GM21786 (cell line): ENCODE measurements at regions not wholly inside any gene's neighbourhood (a gene's known extent, or its start where the extent isn't known, plus 50 kb on each side); places are given as distances from the start of the nearest gene placed in this dataset.
"Not testable (repeated sequence)": the region's sequence is repeated elsewhere in the genome, so short reads cannot be mapped to it uniquely, and the experiment has no call there.

Experiments
- ATAC-seq: cut with Tn5 transposase; IDR thresholded peaks from one replicate; pipeline ENCODE4 v1.9.1; 2021; ENCODE audit not compliant: unreplicated experiment

DNA sequence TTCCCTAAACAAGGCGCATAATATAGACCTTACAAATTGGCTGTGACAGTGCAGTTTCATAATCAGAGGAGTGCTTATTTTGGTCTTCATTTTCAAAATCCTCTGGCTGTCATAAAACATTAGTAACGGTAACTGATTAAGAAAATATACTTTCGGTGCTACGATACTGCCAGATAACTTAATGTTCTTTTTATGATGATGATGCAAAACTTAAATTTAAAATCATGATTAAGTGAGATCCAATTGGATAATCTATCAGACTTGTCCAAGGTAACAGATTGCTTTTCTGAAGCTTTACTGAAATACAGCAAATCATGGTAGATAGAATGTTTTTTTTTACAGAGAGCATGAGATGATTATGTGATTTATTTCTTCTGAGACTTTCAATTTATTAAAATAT, 364.2 kb upstream of the CNTN3 start:
- ATAC-seq = no peak

- not testable (repeated sequence) for ATAC-seq
These were observed 370.8 kb upstream of the CNTN3 start for GRCh38 chr3:74985028-74985904.

DNA sequence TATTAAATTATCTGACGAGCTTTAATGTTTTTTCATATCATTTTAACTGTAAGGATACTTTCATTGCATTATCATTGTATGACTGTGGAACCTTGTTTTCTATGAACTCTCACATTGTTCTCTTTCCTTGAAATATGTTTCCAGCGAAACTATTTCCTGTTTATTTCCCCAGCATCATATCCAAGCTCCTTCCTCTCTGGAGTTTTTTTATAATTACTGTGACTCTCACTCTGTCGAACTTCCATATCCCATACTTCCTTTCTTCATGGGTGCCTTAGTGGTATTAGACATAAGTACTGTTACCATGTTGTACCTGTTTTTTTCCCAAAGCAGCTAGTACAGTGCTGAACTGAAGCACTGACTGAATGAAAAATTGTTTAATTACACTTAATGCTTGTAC, 373.6 kb upstream of the CNTN3 start:
- ATAC-seq = no peak

DNA sequence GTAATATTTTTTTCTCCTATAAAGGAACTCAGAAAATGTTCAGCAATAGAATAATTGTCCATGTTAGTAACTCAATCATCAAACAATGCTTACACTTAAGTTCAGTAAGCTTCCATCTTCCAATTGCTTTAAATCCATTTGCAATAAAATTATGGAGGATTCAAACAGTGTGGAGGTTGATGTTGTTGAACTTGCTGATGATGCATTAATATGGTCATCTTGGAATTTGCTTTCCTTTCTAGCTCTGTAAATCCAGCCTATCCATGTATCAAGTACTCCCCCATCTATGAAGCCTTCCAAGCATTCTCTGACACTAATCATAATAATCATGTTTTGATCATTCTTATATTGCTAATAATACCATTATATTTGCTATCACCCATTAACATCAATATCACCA, 378.4 kb upstream of the CNTN3 start:
- ATAC-seq = no peak

DNA sequence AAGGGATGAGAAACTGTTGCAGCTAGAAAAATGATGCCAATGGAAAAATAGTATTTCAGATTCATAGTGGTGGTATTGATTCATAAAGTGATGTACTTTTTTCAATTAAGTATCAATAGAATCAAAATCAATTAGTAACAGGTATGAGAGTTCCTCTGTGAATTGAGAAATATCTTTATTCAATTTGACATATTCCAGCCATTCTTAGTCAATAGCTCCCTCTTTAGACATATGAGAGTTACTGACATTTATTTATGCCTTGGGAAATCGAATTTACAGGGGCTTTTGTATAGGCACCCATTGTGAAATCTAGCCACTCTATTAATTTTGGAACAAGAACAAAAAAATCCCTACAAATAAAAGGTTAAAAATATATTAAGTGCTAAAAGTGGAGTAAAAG, 386.9 kb upstream of the CNTN3 start:
- no peak for ATAC-seq

GRCh38 chr3:75012791-75013331, 398.4 kb upstream of the CNTN3 start:
- no peak for ATAC-seq

GRCh38 chr3:75014008-75014407, 399.5 kb upstream of the CNTN3 start:
- ATAC-seq = no peak

DNA sequence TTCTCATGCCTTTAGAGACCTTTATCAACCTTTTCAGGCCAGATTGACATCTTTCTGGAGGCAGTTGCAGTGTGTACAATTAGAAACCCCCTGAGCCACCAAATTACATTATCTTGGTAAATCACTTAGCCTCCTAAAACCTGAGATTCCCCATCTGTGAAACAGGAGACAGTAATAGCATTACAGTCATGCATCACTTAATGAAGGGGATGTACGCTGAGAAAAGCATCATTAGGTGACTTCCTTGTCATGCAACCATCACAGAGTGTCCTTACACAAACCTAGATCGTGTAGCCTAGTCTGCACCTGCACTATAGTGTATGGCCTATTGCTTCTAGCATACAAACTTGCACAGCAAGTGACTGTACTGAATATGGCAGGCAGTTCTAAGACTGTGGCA, 400.8 kb upstream of the CNTN3 start:
- no peak for ATAC-seq

GRCh38 chr3:75035146-75035545, 420.7 kb upstream of the CNTN3 start:
- no peak for ATAC-seq

GRCh38 chr3:75042941-75043340, 428.5 kb upstream of the CNTN3 start:
- no peak for ATAC-seq

GRCh38 chr3:75048650-75049049, 434.2 kb upstream of the CNTN3 start:
- no peak for ATAC-seq

DNA sequence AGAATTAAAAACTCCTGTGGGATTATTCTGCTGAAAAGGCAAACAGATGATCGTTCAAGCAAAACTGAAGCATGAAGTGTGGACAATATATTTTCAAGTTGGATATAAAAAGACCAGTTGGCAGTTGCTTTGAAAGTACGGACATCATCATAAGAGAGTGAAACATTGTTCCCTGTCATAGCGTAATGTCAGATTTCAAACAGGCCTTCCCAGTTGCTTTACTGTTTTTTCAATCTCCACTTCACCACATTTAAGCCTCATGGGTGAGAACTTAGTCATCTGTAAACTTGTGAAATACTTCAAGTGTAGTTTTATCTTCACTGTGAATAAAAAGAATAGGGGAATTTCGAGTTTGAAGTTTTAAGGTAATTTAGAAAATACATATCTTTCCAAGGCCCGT, 435.1 kb upstream of the CNTN3 start:
- ATAC-seq = no peak

DNA sequence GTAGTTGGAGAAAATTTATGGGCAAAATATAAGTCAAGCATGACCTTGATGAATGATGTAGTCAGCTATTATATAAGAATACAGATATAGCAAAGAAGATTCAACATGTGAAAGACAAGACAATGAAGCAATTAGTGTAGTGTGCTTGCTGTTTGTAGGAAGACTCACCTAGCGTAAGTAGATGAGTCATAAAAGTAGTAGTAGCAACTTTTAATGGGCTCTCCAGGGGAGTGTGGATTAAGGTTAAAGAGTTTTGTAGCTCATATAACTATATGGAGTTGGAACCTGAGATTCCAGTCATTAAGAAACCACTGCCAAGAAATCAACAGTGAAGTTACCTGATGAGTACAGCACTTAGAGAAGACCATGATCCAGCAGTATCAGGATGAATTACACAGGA, 444.7 kb upstream of the CNTN3 start:
- ATAC-seq = no peak

DNA sequence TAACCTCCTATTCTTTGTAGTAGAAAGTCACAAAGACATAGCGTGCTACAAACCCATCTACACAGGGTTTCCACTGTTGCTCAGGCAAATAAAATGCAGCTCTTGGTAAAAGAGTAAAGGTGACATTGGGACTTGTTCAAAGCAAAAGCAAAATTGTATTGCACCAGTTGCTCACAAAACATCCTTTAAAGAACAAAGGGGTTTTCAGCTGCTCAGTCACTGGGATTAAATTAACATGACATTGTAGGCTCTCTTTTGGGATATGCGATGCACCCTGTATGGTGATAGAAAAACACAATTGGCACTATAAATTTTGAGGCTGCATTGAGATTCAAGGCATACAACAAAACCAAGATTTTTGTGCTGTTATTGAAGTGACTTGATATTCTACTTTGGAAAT, 447.3 kb upstream of the CNTN3 start:
- no peak for ATAC-seq

DNA sequence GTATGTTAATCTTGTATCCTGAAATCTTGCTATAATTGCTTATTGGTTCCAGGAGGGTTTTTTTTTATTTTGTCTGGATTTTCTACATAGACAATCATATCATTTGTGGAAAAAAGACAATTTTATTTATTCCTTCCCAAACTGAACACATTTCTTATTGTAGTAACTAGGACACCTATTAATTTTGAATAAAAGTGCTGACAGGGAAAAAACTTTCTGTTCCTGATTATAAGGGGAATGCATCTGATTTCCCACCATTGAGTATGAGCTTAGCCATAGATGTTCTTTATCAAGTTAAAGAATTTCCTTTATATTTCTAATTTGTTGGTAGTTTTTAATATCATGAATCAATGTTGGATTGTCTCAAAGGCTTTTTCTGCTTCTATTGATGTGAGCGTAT, 460.7 kb upstream of the CNTN3 start:
- no peak for ATAC-seq

DNA sequence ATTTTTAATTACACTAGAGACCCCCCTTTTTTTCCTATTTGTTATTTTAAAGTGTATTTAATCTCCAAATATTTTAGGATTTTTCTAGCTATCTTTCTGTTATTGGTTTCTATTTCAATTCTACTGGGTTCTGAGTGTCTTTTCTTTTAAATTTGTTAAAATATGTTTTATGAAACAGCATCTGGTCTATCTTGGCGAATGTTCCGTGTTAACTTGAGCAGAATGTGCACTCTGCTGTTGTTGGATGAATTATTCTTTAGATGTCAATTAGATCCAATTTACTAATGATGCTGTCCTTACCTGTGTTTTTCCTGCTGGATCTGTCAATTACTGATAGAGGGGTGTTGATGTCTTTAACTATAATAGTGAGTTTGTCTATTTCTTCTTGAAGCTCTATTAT, 462.0 kb upstream of the CNTN3 start:
- no peak for ATAC-seq

- ATAC-seq = no peak
These were observed 463.8 kb upstream of the CNTN3 start for GRCh38 chr3:75078290-75078689.

DNA sequence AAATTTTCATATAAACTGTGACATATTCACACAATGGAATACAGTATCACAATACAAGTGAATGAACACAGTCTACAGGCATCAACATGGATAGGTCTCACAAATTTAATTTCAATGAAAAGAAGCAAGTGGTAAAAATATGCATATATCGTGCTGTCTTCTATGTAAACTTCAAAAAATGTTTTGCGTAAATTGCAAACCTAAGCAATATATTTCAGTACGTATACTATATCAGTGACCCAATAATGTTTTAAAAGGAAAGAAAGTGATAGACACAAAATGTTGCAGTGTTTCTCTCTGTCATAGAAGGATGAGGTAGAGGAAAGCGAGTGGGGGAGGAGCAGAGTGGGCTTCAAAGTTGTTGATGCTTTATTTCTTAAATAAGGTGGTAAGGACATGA, 468.4 kb upstream of the CNTN3 start:
- no peak for ATAC-seq

DNA sequence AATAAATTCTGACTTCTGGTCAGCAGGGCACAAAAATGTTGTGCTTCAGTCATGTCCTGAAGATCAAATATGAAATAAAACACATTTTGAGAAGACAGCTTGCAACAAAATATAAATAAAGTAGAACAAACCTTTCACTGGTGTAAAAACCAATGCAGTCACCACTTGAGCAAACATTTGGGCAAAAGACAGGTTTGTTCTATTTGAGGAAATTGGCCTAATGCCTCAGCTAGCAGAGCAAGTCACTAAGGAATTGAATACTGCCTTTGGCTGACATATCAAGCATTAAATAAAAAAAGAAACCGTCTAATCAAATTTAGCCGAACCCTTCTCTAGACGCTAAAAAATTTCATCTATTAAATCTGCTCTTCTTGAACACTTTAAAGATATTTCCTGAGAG, 475.4 kb upstream of the CNTN3 start:
- ATAC-seq = no peak

DNA sequence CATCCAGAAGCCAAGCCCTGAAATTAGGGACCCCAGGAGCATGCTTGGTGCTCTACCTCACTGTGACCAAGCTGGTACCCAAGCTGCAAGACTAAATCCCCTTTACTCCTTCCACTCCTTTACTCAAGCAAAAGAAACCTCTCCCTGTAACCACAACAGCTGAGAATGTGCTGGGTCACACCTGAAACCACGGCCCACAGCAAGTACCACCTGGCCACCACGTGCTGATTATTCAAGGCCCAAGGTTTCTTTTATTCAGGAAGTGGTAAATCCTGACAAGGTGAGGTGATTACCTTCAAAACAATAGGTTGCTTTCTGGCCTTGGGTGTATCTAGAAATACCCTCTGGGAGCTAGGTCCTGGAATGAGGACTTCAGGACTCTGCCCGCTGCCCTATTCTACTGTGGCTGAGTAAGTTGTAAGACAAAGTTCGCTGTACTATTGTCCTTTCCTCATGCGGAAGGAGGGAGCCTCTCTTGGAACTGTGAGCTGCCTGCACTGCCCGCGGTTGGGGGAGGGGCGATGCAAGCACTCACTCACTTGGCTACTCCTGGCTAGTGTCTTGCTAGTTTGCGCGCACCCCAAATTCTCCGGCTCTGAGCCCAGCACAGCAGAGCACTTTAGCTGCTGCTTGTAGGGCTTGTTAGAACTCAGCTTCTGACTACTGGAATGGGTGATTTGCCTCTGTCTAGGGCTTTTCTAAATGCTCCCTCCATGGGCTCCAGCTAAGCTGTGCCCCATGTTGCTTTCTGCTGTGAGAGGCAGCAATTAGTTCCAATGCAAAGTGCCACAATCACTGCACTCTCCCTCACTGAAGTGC, 487.1 kb upstream of the CNTN3 start:
- ATAC-seq = no peak

DNA sequence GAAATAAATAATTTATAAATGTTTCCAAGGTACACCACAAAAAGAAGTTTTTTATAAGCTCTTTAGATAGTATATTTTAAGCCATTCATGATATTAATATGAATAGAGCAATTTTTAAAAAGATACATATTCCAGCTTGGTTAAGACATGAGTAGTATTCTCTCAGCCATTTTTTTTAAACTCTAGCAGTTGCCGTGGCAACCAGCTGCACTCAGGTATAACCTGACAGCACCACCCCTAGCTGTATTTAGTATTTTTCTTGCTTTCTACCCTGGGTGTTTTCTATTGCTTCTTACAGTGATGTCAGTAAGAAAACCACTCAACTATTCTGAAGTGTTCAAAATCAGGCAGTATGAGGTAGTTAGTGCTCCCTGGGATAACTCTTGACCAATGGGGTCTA, 496.3 kb upstream of the CNTN3 start:
- no peak for ATAC-seq

DNA sequence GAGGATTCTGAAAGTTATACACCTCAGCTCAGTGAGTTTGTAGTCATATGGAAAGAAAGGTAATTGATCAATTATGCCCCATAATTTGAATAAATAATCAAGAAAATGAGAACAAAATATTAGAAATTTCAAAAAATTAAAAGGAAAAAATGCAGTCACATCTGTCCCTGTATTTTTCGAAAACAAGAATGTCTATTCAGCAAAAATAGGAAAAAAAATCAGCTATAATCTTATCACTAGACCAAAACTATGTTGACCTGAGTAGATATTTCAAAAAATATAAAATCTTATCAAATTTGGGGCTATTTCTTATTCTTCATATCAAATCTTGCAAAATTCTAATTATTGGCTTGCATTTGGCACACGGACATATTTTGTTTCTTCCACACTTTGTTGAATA, 501.2 kb upstream of the CNTN3 start:
- no peak for ATAC-seq
